ENCODE measurements at regions not wholly inside any gene's neighbourhood (a gene's known extent, or its start where the extent isn't known, plus 50 kb on each side); places are given as distances from the start of the nearest gene placed in this dataset.
"Not testable (repeated sequence)": the region's sequence is repeated elsewhere in the genome, so short reads cannot be mapped to it uniquely, and the experiment has no call there.

GRCh38 chr14:104400355-104400754, 179.2 kb upstream of the C14orf180 start:
- no peak for TF ChIP-seq POLR2A (IDR thresholded peaks at IDR 0.05; ENCODE audit: low read length)
- TF ChIP-seq GATA1 (IDR thresholded peaks at IDR 0.05; ENCODE audit: low read depth, low read length): no peak
- no peak for DNase-seq

GRCh38 chr14:104401785-104402184, 177.8 kb upstream of the C14orf180 start:
- TF ChIP-seq POLR2A (IDR thresholded peaks at IDR 0.05; ENCODE audit: low read length): no peak
- TF ChIP-seq GATA1 (IDR thresholded peaks at IDR 0.05; ENCODE audit: low read depth, low read length): no peak
- DNase-seq: no peak

- not testable (repeated sequence) for DNase-seq
These were observed 177.3 kb upstream of the C14orf180 start for GRCh38 chr14:104402303-104402702.

- TF ChIP-seq GATA1 (IDR thresholded peaks at IDR 0.05; ENCODE audit: low read depth, low read length) (no peak), POLR2A (IDR thresholded peaks at IDR 0.05; ENCODE audit: low read length) (no peak)
- DNase-seq: no peak
These were observed 175.9 kb upstream of the C14orf180 start for GRCh38 chr14:104403421-104404220.

GRCh38 chr14:104404922-104405321, 174.6 kb upstream of the C14orf180 start:
- no peak for TF ChIP-seq GATA1 (IDR thresholded peaks at IDR 0.05; ENCODE audit: low read depth, low read length)
- TF ChIP-seq POLR2A (IDR thresholded peaks at IDR 0.05; ENCODE audit: low read length): no peak
- no peak for DNase-seq

- TF ChIP-seq POLR2A (IDR thresholded peaks at IDR 0.05; ENCODE audit: low read length) (no peak), GATA1 (IDR thresholded peaks at IDR 0.05; ENCODE audit: low read depth, low read length) (no peak)
- no peak for DNase-seq
These were observed 174.0 kb upstream of the C14orf180 start for GRCh38 chr14:104405360-104406226.

GRCh38 chr14:104406831-104407230, 172.7 kb upstream of the C14orf180 start:
- no peak for DNase-seq
- no peak for TF ChIP-seq POLR2A (IDR thresholded peaks at IDR 0.05; ENCODE audit: low read length)
- no peak for TF ChIP-seq GATA1 (IDR thresholded peaks at IDR 0.05; ENCODE audit: low read depth, low read length)

GRCh38 chr14:104416383-104416782, 163.2 kb upstream of the C14orf180 start:
- DNase-seq: no peak
- no peak for TF ChIP-seq GATA1 (IDR thresholded peaks at IDR 0.05; ENCODE audit: low read depth, low read length)
- TF ChIP-seq POLR2A (IDR thresholded peaks at IDR 0.05; ENCODE audit: low read length): no peak

GRCh38 chr14:104419865-104420505, 159.6 kb upstream of the C14orf180 start:
- no peak for DNase-seq
- TF ChIP-seq GATA1 (IDR thresholded peaks at IDR 0.05; ENCODE audit: low read depth, low read length) (no peak), POLR2A (IDR thresholded peaks at IDR 0.05; ENCODE audit: low read length) (no peak)

GRCh38 chr14:104420523-104420922, 159.0 kb upstream of the C14orf180 start:
- DNase-seq: not testable (repeated sequence)

GRCh38 chr14:104420990-104421389, 158.6 kb upstream of the C14orf180 start:
- no peak for DNase-seq

GRCh38 chr14:104421401-104421821, 158.2 kb upstream of the C14orf180 start:
- no peak for DNase-seq
- TF ChIP-seq GATA1 (IDR thresholded peaks at IDR 0.05; ENCODE audit: low read depth, low read length): no peak
- TF ChIP-seq POLR2A (IDR thresholded peaks at IDR 0.05; ENCODE audit: low read length): no peak

More at GRCh38 chr14:104420990-104421389, 158.6 kb upstream of the C14orf180 start:
- TF ChIP-seq GATA1 (IDR thresholded peaks at IDR 0.05; ENCODE audit: low read depth, low read length): no peak
- no peak for TF ChIP-seq POLR2A (IDR thresholded peaks at IDR 0.05; ENCODE audit: low read length)

- TF ChIP-seq GATA1 (IDR thresholded peaks at IDR 0.05; ENCODE audit: low read depth, low read length) (no peak), POLR2A (IDR thresholded peaks at IDR 0.05; ENCODE audit: low read length) (no peak)
- DNase-seq: no peak
These were observed 157.4 kb upstream of the C14orf180 start for GRCh38 chr14:104421892-104422828.

Data from erythroblast (primary cell).